Heart right ventricle (tissue), 16 donors: ENCODE measurements at regions not wholly inside any gene's neighbourhood (a gene's known extent, or its start where the extent isn't known, plus 50 kb on each side); places are given as distances from the start of the nearest gene placed in this dataset.

Source experiments
- ATAC-seq, 8 donors: fragments of 200-7000 bp; cut with Tn5 transposase; one replicate each; pipeline ENCODE4 v1.9.1; 2020; ENCODE audit warnings: mild to moderate bottlenecking in 8 of 8, moderate library complexity in 8 of 8, moderate number of reproducible peaks in 1 of 8
- DNase-seq, 2 donors: peaks; one replicate each; pipeline ENCODE4 v3.0.0-alpha.2; 2020
- H3K27ac ChIP-seq, 10 donors: fragments of 200-600 bp; sonication (generic) in 2 of 10; one replicate each; pipeline versions ENCODE4 v1.5.0 to v1.8.0; 2020 to 2022; ENCODE audit warnings: mild to moderate bottlenecking in 3 of 10
- H3K27me3 ChIP-seq, 7 donors: fragments of 200-600 bp; one replicate each; pipeline ENCODE4 v1.8.0; 2021 to 2022; ENCODE audit warnings: mild to moderate bottlenecking in 2 of 7
- H3K36me3 ChIP-seq, 9 donors: fragments of 200-600 bp; sonication (generic) in 1 of 9; one replicate each; pipeline versions ENCODE4 v1.5.0 to v1.8.0; 2020 to 2022; ENCODE audit warnings: mild to moderate bottlenecking in 2 of 9
- H3K4me1 ChIP-seq, 9 donors: fragments of 200-600 bp; sonication (generic) in 1 of 9; one replicate each; pipeline versions ENCODE4 v1.5.0 to v1.8.0; 2020 to 2022; ENCODE audit warnings: mild to moderate bottlenecking in 4 of 9
- H3K4me3 ChIP-seq, 10 donors: fragments of 200-600 bp; sonication (generic) in 2 of 10; one replicate each; pipeline versions ENCODE4 v1.5.0 to v1.8.0; 2020 to 2022; ENCODE audit warnings: mild to moderate bottlenecking in 7 of 10, moderate library complexity in 2 of 10
- H3K9me3 ChIP-seq, 11 donors: fragments of 200-600 bp in 10 of 11; sonication (generic) in 2 of 11; one replicate each; pipeline versions ENCODE4 v1.5.0 to v1.8.0; 2013 to 2022; ENCODE audit warnings: mild to moderate bottlenecking in 2 of 11, control low read depth in 1 of 11, moderate library complexity in 1 of 11
- CTCF ChIP-seq, 9 donors: fragments of 200-600 bp; sonication (generic) in 2 of 9; IDR thresholded peaks; one replicate each; pipeline versions ENCODE4 v1.5.0 to v1.8.0; 2021 to 2022; ENCODE audit warnings: antibody characterized with exemption in 9 of 9, mild to moderate bottlenecking in 5 of 9, moderate library complexity in 1 of 9
- WGBS, 2 donors: extraction: QIAGEN DNeasy Blood & Tissue Kit; methylation state at CpG; one replicate each; pipeline ENCODE4 v1.1.7; 2013; ENCODE audit warnings: inconsistent platforms in 1 of 2; 5-methylcytosine and 5-hydroxymethylcytosine counted together
- intact Hi-C, 10 donors: fragments of 100-400 bp; cut with DNase I; formaldehyde crosslinking; loops; one replicate each; pipeline versions ENCODE4 v1.11.1 to v1.14.2; 2022
- donor health status: Arrhythmogenic right ventricular cardiomyopathy.
- donor health status: ischemic (EF 13 %, LVEDD 7.1; RV severe dilation, severe dysfunction).
- donor health status: healthy with polysubstance abuse.
- donor health status: DM: no; HTN: yes; CAD: no.
- donor health status: DM: no; HTN: no; CAD: no.
- donor health status: ischemic (EF 25% LVEDD 6.9; RV normal size, moderate dysfunction).
- donor health status: ischemic (EF 25% LVEDD 5.7; RV mildly dilated, moderate dysfunction).
- donor health status: healthy.
- donor health status: DM: yes; HTN: yes; CAD: no.
- donor health status: Ischemic cardiomyopathy.
- donor health status: ischemic (EF 35%, LVEDD 5.7; RV mildly dilated, moderate dysfunction).
- donor health status: nonischemic (EF 11% LVEDD 7.7; RV severe dilation, severe dysfunction).
- donor health status: DM: yes; HTN: yes; CAD: no.
- donor health status: PGD.
- donor health status: ischemic (EF 29% LVEDD 5.4; RV normal size, mild dysfunction).
- donor health status: nonischemic (EF 23%, LVEDD 6.1; RV moderate dilation, normal function).

- 39 to 44% methylated on average over 11 of the region's 11 CpGs for WGBS, 2 donors
- Histone ChIP-seq H3K4me1 (peaks cover 0 to 18% (median 4%) of the 10 kb centered on the region in 9 donors), H3K27ac (no peak overlapping the region), H3K9me3 (no peaks in the 10 kb centered on the region), H3K27me3 (peaks cover 7 to 92% (median 72%) of the 10 kb centered on the region in 7 donors), H3K4me3 (no peak overlapping the region), H3K36me3 (no peaks in the 10 kb centered on the region)
- TF ChIP-seq CTCF (IDR thresholded peaks at IDR 0.05): no peak
- no peak for ATAC-seq
- no peak for DNase-seq
- intact Hi-C loops: no loop called here
Measured at GRCh38 chr14:97414718-97415098, 617.5 kb downstream of the VRK1 start.

- Histone ChIP-seq H3K27ac (no peak overlapping the region), H3K4me1 (peaks cover 0 to 18% (median 4%) of the 10 kb centered on the region in 9 donors), H3K27me3 (peaks cover 7 to 81% (median 60%) of the 10 kb centered on the region in 7 donors), H3K4me3 (no peak overlapping the region), H3K9me3 (no peaks in the 10 kb centered on the region), H3K36me3 (no peaks in the 10 kb centered on the region)
- TF ChIP-seq CTCF (IDR thresholded peaks at IDR 0.05): no peak
- intact Hi-C loops: no loop called here
- DNase-seq (no peak), ATAC-seq (no peak)
- 51 to 61% methylated on average over 7 of the region's 7 CpGs for WGBS, 2 donors
Measured at GRCh38 chr14:97415907-97416306, 618.7 kb downstream of the VRK1 start.

GRCh38 chr14:97416550-97416949 is 619.4 kb downstream of the VRK1 start:
- Histone ChIP-seq H3K4me3 (no peak overlapping the region), H3K4me1 (peaks cover 0 to 18% (median 4%) of the 10 kb centered on the region in 9 donors), H3K27ac (peak overlapping the region in 1 of 10 donors; percentile 10), H3K27me3 (peaks cover 7 to 75% (median 54%) of the 10 kb centered on the region in 7 donors), H3K9me3 (no peaks in the 10 kb centered on the region), H3K36me3 (no peaks in the 10 kb centered on the region)
- no peak for TF ChIP-seq CTCF (IDR thresholded peaks at IDR 0.05)
- no peak for DNase-seq
- intact Hi-C loops: no loop called here
- WGBS, 2 donors: 70 to 75% methylated on average over 5 of the region's 5 CpGs
- ATAC-seq: no peak

- no peak overlapping the region for H3K27ac ChIP-seq
- peaks cover 0 to 15% (median 4%) of the 10 kb centered on the region in 9 donors for H3K4me1 ChIP-seq
- no peak for DNase-seq
- WGBS, 2 donors: 84 to 85% methylated on average over 3 of the region's 3 CpGs
- intact Hi-C loops: no loop called here
- no peak for ATAC-seq
- peaks cover 7 to 71% (median 46%) of the 10 kb centered on the region in 7 donors for H3K27me3 ChIP-seq
- no peak overlapping the region for H3K4me3 ChIP-seq
- TF ChIP-seq CTCF (IDR thresholded peaks at IDR 0.05): no peak
- H3K9me3 ChIP-seq: no peaks in the 10 kb centered on the region
- no peaks in the 10 kb centered on the region for H3K36me3 ChIP-seq
Measured at GRCh38 chr14:97417331-97417730, 620.1 kb downstream of the VRK1 start.
